ENCODE measurements at regions not wholly inside any gene's neighbourhood (a gene's known extent, or its start where the extent isn't known, plus 50 kb on each side); places are given as distances from the start of the nearest gene placed in this dataset.

- no peak for TF ChIP-seq CTCF (IDR thresholded peaks at IDR 0.05; ENCODE audit: control insufficient read depth, extremely low read depth, insufficient read depth)
- no peak overlapping the region for H3K4me3 ChIP-seq (ENCODE audit: low read depth, low read length)
- DNase-seq (ENCODE audit: low read depth), result no peak
Observed at GRCh38 chr2:53067533-53067932, 700.1 kb upstream of the CHAC2 start.

- H3K4me3 ChIP-seq (ENCODE audit: low read depth, low read length), result no peak overlapping the region
- no peak for TF ChIP-seq CTCF (IDR thresholded peaks at IDR 0.05; ENCODE audit: control insufficient read depth, extremely low read depth, insufficient read depth)
- no peak for DNase-seq (ENCODE audit: low read depth)
Observed at GRCh38 chr2:53067056-53067455, 700.5 kb upstream of the CHAC2 start.

GRCh38 chr2:53064154-53064553, 703.5 kb upstream of the CHAC2 start:
- TF ChIP-seq CTCF (IDR thresholded peaks at IDR 0.05; ENCODE audit: control insufficient read depth, extremely low read depth, insufficient read depth), result no peak
- H3K4me3 ChIP-seq (ENCODE audit: low read depth, low read length), result no peak overlapping the region
- no peak for DNase-seq (ENCODE audit: low read depth)

GRCh38 chr2:53058526-53058925, 709.1 kb upstream of the CHAC2 start:
- no peak overlapping the region for H3K4me3 ChIP-seq (ENCODE audit: low read depth, low read length)
- TF ChIP-seq CTCF (IDR thresholded peaks at IDR 0.05; ENCODE audit: control insufficient read depth, extremely low read depth, insufficient read depth), result no peak
- DNase-seq (ENCODE audit: low read depth), result no peak

GRCh38 chr2:53053937-53054336, 713.7 kb upstream of the CHAC2 start:
- no peak for TF ChIP-seq CTCF (IDR thresholded peaks at IDR 0.05; ENCODE audit: control insufficient read depth, extremely low read depth, insufficient read depth)
- H3K4me3 ChIP-seq (ENCODE audit: low read depth, low read length), result no peak overlapping the region
- no peak for DNase-seq (ENCODE audit: low read depth)

- TF ChIP-seq CTCF (IDR thresholded peaks at IDR 0.05; ENCODE audit: control insufficient read depth, extremely low read depth, insufficient read depth), result no peak
- H3K4me3 ChIP-seq (ENCODE audit: low read depth, low read length), result no peak overlapping the region
- DNase-seq (ENCODE audit: low read depth), result no peak
Observed at GRCh38 chr2:53051157-53051556, 716.4 kb upstream of the CHAC2 start.

- no peak for TF ChIP-seq CTCF (IDR thresholded peaks at IDR 0.05; ENCODE audit: control insufficient read depth, extremely low read depth, insufficient read depth)
- H3K4me3 ChIP-seq (ENCODE audit: low read depth, low read length), result no peak overlapping the region
- DNase-seq (ENCODE audit: low read depth), result no peak
Observed at GRCh38 chr2:53040536-53041229, 726.9 kb upstream of the CHAC2 start.

Data from LNCaP clone FGC (cell line).